Endothelial cell (in vitro differentiated cells): ENCODE measurements at regions not wholly inside any gene's neighbourhood (a gene's known extent, or its start where the extent isn't known, plus 50 kb on each side); places are given as distances from the start of the nearest gene placed in this dataset.

ENCODE experiments used
- DNase-seq: peaks from one replicate; pipeline ENCODE4 v3.0.0; 2021; ENCODE audit warnings: low spot score
- H3K27ac Mint-ChIP-seq: one replicate; pipeline ENCODE4 v1.8.0; 2021; ENCODE audit warnings: mixed read lengths, inconsistent platforms; ENCODE audit not compliant: unreplicated experiment
- H3K27me3 Mint-ChIP-seq: one replicate; pipeline ENCODE4 v1.8.0; 2021; ENCODE audit warnings: mild to moderate bottlenecking, moderate library complexity, mixed read lengths, inconsistent platforms; ENCODE audit not compliant: unreplicated experiment
- H3K36me3 Mint-ChIP-seq: one replicate; pipeline ENCODE4 v1.8.0; 2021; ENCODE audit warnings: mild to moderate bottlenecking, low read depth, mixed read lengths, inconsistent platforms; ENCODE audit not compliant: unreplicated experiment
- H3K4me1 Mint-ChIP-seq: one replicate; pipeline ENCODE4 v1.8.0; 2021; ENCODE audit warnings: mild to moderate bottlenecking, mixed read lengths, inconsistent platforms; ENCODE audit not compliant: unreplicated experiment
- H3K4me3 Mint-ChIP-seq: one replicate; pipeline ENCODE4 v1.8.0; 2021; ENCODE audit warnings: mild to moderate bottlenecking, mixed read lengths, inconsistent platforms; ENCODE audit not compliant: unreplicated experiment
- H3K9me3 Mint-ChIP-seq: one replicate; pipeline ENCODE4 v1.8.0; 2021; ENCODE audit warnings: mixed read lengths, inconsistent platforms; ENCODE audit not compliant: unreplicated experiment
- CTCF ChIP-seq: fragments of 200-600 bp; sonication (generic); IDR thresholded peaks from one replicate; pipeline ENCODE4 v1.5.0; 2021; ENCODE audit warnings: antibody characterized with exemption; ENCODE audit not compliant: unreplicated experiment

- no peaks in the 10 kb centered on the region for H3K36me3 Mint-ChIP-seq
- no peak overlapping the region for H3K27ac Mint-ChIP-seq
- no peaks in the 10 kb centered on the region for H3K4me1 Mint-ChIP-seq
- TF ChIP-seq CTCF: no peak
- no peaks in the 10 kb centered on the region for H3K27me3 Mint-ChIP-seq
- DNase-seq: no peak
- no peaks in the 10 kb centered on the region for H3K9me3 Mint-ChIP-seq
- H3K4me3 Mint-ChIP-seq: no peak overlapping the region
Observed at GRCh38 chr5:27257696-27258095, 219.3 kb upstream of the CDH9 start.

GRCh38 chr5:27252911-27253310, 214.5 kb upstream of the CDH9 start:
- H3K9me3 Mint-ChIP-seq: no peaks in the 10 kb centered on the region

GRCh38 chr5:27242258-27242626, 203.9 kb upstream of the CDH9 start:
- TF ChIP-seq CTCF: no peak
- DNase-seq: no peak
- H3K9me3 Mint-ChIP-seq: no peaks in the 10 kb centered on the region
- H3K4me1 Mint-ChIP-seq: no peaks in the 10 kb centered on the region
- no peaks in the 10 kb centered on the region for H3K36me3 Mint-ChIP-seq
- H3K27ac Mint-ChIP-seq: no peak overlapping the region
- no peaks in the 10 kb centered on the region for H3K27me3 Mint-ChIP-seq
- no peak overlapping the region for H3K4me3 Mint-ChIP-seq

More at GRCh38 chr5:27252911-27253310, 214.5 kb upstream of the CDH9 start:
- Mint-ChIP-seq H3K27ac (no peak overlapping the region), H3K4me1 (no peaks in the 10 kb centered on the region), H3K36me3 (no peaks in the 10 kb centered on the region), H3K4me3 (no peak overlapping the region), H3K27me3 (no peaks in the 10 kb centered on the region)
- TF ChIP-seq CTCF: no peak
- DNase-seq: no peak

- no peak for DNase-seq
- H3K4me3 Mint-ChIP-seq: no peak overlapping the region
- no peaks in the 10 kb centered on the region for H3K9me3 Mint-ChIP-seq
- no peaks in the 10 kb centered on the region for H3K36me3 Mint-ChIP-seq
- no peak overlapping the region for H3K27ac Mint-ChIP-seq
- no peaks in the 10 kb centered on the region for H3K4me1 Mint-ChIP-seq
- H3K27me3 Mint-ChIP-seq: no peaks in the 10 kb centered on the region
- TF ChIP-seq CTCF: no peak
Observed at GRCh38 chr5:27241564-27242257, 203.3 kb upstream of the CDH9 start.

GRCh38 chr5:27240791-27241190, 202.4 kb upstream of the CDH9 start:
- Mint-ChIP-seq H3K36me3 (no peaks in the 10 kb centered on the region), H3K4me3 (no peak overlapping the region), H3K27ac (no peak overlapping the region), H3K4me1 (no peaks in the 10 kb centered on the region), H3K9me3 (no peaks in the 10 kb centered on the region), H3K27me3 (no peaks in the 10 kb centered on the region)
- DNase-seq: no peak
- no peak for TF ChIP-seq CTCF
